ENCODE measurements at regions not wholly inside any gene's neighbourhood (a gene's known extent, or its start where the extent isn't known, plus 50 kb on each side); places are given as distances from the start of the nearest gene placed in this dataset.
"Not testable (repeated sequence)": the region's sequence is repeated elsewhere in the genome, so short reads cannot be mapped to it uniquely, and the experiment has no call there.

- FAIRE-seq (no peak), DNase-seq (ENCODE audit: low spot score) (no peak)
Observed at GRCh38 chrX:113390531-113390930, 549.9 kb upstream of the AMOT start.

DNA sequence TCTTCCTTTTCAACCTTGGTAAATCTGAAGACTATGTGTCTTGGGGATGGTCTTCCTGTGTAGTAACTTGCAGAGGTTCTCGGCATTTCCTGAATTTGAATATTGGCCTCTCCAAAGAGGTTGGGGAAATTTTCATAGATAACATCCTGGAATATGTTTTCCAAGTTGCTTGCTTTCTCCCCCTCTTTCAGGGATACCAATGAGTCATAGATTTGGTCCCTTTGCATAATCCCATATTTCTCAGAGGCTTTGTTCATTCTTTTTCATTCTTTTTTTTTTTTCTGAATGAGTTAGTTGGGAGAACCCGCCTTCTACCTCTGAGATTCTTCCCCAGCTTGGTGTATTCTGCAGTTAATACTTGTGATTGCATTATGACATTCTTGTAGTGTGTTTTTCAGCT lies 549.2 kb upstream of the AMOT start:
- no peak for FAIRE-seq
- DNase-seq (ENCODE audit: low spot score): no peak

DNA sequence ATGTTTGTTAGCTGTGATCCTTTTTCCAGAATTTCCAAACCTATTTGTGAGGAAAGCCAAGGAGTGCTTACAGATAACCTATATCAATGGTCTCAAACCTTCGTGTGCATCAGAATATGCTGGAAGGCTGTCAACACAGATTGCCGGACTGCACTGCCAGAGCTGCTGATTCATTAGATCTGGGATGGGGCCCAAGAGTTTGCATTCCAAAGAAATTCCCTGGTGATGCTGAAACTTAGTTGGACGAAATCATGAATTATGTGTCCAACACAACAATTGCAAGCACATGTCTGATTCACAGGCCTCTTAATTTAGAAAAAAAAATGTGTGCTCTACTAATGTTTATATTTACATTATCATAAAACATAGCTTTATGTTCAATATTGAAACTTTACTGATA lies 544.0 kb upstream of the AMOT start:
- FAIRE-seq (no peak), DNase-seq (ENCODE audit: low spot score) (peak; percentile 6)

DNA sequence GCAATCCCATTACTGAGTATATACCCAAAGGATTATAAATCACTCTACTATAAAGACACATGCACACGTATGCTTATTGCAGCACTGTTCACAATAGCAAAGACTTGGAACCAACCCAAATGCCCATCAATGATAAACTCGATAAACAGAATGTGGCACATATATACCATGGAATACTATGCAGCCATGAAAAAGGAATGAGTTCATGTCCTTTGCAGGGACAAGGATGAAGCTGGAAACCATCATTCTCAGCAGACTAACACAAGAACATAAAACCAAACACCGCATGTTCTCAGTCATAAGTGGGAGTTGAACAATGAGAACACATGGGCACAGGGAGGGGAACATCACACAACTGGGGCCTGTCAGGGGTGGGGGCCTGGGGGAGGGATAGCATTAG lies 532.8 kb upstream of the AMOT start:
- DNase-seq (ENCODE audit: low spot score); FAIRE-seq: not testable (repeated sequence)

GRCh38 chrX:113370006-113370405 lies 529.4 kb upstream of the AMOT start:
- no peak for FAIRE-seq
- no peak for DNase-seq (ENCODE audit: low spot score)

- FAIRE-seq: no peak
- no peak for DNase-seq (ENCODE audit: low spot score)
Observed at GRCh38 chrX:113369056-113369455, 528.4 kb upstream of the AMOT start.

DNA sequence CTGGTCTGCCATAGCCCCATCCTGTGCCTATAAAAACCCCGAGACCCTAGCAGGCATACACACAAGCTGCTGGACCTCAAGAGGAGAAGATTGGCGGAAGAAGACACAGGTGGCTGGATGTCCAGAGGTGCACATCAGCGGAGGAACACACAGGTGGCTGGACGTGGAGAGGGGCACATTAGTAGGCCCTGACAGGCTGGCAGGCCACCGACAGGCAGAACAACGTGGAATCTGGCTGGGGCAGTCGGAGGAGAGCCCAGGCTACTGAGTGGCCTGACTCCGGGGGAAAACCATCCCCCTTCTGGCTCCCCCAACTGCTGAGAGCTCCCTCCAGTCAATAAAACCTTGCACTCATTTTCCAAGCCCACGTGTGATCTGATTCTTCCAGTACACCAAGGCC lies 512.5 kb upstream of the AMOT start:
- FAIRE-seq (no peak), DNase-seq (ENCODE audit: low spot score) (no peak)

DNA sequence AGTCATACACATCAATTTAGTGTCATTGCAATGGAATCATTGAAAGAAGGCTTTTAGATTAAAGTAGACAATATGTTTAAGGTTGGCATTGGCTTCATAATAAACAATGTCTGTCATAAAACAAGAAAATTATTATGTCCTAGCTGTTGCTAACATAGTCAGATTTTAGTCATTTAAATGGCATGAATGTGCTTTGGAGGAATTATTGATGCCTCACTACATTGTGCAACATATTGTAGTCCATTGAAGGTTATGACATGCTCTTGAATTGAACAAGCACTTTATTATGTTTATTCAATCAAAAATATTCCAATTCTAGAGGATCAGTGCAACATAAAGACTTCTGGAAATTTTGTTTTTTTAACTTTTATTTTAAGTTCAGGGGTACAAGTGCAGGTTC lies 489.8 kb upstream of the AMOT start:
- no peak for FAIRE-seq
- DNase-seq (ENCODE audit: low spot score): no peak

- FAIRE-seq (no peak), DNase-seq (ENCODE audit: low spot score) (no peak)
Observed at GRCh38 chrX:113315927-113316326, 475.3 kb upstream of the AMOT start.

DNA sequence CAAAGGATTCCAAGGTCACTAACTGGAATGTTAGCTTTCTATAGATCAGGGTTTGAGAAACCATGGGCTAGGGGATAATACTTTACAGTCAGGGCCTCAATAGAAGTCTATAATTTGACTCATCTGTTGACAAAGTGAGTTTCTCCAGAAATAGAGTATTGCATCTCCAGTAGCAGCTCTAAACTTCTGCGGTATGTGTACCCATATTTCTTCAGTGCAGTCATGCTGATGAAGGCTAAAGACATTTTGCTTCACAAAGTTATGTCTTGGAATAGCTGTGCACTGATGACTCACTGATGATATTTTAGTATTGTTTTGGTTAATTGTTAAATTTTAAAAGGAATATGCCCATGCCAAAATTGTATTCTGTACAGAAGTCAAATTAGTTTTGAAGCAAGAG lies 464.9 kb upstream of the AMOT start:
- DNase-seq (ENCODE audit: low spot score) (peak; percentile 6), FAIRE-seq (no peak)

DNA sequence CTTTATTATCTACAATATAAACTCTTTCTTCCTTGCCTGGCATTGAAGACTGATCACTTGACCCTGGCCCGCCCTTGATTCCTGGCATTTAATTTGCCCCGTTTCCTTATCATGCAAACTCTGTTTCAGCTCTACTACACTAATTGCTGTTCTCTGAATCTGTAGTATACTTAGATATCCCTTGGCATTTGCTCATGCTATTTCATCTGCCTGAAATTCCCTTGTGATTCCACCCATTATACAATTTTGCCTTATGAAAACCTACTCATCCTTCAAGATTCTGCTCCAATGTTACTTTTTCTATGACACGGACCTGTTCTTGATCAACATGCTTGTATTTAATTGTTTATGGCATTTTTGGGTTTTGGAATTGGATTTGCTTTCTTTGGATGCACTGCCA lies 459.9 kb upstream of the AMOT start:
- FAIRE-seq: no peak

GRCh38 chrX:113297437-113297836 lies 456.8 kb upstream of the AMOT start:
- FAIRE-seq (no peak), DNase-seq (ENCODE audit: low spot score) (no peak)

More for the DNA sequence above, 459.9 kb upstream of the AMOT start:
- DNase-seq (ENCODE audit: low spot score): no peak

GRCh38 chrX:113289503-113289902 lies 448.9 kb upstream of the AMOT start:
- FAIRE-seq (no peak), DNase-seq (ENCODE audit: low spot score) (no peak)

DNA sequence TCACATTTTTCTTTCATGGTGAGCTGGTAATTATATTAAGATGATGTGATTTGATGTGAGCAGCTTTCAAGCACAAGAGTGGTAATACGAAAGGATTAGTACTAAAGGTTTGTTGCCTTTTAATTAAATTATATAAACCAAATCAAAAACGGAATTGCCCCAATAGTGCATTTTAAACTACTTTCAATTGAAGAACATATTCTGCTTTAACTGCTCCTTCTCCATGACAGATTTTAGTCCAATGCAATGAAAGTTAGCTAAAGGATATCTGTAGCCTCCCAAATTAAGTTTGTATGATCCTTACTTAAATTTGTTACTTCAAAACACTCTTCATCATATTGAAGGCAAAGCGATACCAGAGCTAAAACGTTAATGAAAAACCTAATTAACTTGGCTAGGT lies 447.1 kb upstream of the AMOT start:
- no peak for DNase-seq (ENCODE audit: low spot score)
- FAIRE-seq: no peak

GRCh38 chrX:113275804-113276203 lies 435.2 kb upstream of the AMOT start:
- FAIRE-seq (no peak), DNase-seq (ENCODE audit: low spot score) (no peak)

- no peak for DNase-seq (ENCODE audit: low spot score)
- no peak for FAIRE-seq
Observed at GRCh38 chrX:113274791-113275190, 434.2 kb upstream of the AMOT start.

DNA sequence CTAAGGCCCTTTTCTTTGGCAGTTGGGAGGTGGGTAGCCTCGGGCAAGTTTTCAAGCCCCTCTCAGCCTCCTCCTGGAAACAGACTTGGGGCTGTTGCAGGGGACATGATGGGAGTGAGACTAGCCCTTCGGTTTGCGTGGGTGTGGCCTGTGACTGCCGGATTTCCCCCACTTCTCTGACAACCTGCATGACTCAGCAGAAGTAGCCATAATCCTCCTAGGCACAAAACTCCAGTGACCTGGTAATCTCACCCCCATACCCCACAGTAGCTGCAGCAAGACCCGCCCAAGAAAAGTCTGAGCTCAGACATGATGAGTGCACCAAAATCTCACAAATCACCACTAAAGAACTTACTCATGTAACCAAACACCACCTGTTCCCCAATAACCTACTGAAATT lies 433.7 kb upstream of the AMOT start:
- FAIRE-seq: no peak
- no peak for DNase-seq (ENCODE audit: low spot score)

DNA sequence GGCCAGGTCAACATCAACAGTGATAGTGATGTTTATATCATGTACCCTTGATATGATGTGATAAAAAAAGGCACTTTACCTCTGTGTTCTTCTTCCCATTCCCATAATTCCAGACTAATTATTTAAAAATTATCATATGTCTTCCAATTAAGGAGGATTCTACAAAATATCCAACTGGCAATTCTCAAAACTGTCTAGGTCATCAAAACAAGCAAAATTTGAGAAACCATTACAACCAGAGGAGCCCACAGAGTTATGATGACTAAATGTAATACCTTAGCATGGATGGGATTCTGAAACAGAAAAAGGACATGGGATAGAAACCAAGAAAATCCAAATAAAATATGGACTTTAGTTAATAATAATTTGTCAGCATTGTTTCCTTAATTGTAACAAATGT lies 428.6 kb upstream of the AMOT start:
- no peak for DNase-seq (ENCODE audit: low spot score)
- no peak for FAIRE-seq

- DNase-seq (ENCODE audit: low spot score) (no peak), FAIRE-seq (no peak)
Observed at GRCh38 chrX:113260474-113260873, 419.8 kb upstream of the AMOT start.

- no peak for DNase-seq (ENCODE audit: low spot score)
Observed at GRCh38 chrX:113222305-113222704, 381.7 kb upstream of the AMOT start.

GRCh38 chrX:113212052-113212451 lies 371.4 kb upstream of the AMOT start:
- FAIRE-seq (no peak), DNase-seq (ENCODE audit: low spot score) (no peak)

More at GRCh38 chrX:113222305-113222704, 381.7 kb upstream of the AMOT start:
- FAIRE-seq: no peak

DNA sequence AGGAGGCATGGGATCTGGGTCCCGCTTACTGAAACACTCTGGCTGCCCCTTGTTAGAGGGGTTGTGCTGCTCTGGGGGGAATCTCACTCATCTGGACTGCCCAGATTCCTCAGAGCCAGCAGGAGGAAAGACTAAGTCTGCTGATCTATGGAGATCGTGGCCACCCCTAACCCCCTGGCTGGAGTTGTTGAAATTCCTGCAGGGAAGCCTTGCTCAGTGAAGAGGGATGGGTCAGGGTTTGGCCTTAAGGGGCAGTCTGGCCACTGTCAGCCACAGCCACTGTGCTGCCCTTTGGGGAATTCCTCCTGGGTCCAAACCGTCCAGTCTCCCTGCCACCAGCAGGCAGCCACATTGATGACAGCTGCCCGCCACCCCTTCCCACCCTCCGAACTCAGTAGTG lies 362.0 kb upstream of the AMOT start:
- no peak for DNase-seq (ENCODE audit: low spot score)
- no peak for FAIRE-seq

DNA sequence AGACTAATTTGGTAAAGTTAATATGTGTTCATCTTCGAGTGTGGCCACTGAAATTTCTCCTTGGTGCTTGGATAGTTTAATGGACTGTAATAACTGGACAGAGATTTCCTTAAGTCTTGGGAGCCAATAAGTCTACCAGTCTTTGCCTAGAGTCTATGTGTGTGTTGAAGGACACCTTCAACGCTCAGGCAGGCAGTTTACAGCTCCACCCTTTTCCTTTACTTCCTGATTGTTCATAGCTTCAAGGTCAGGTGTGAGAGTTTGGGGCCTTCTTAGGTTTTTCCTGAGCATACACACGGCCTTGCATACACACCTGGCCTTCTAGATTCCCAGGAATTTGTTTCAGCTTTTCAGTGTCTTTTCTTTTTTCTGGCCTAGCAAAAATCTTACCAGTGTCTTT lies 355.3 kb upstream of the AMOT start:
- no peak for FAIRE-seq
- DNase-seq (ENCODE audit: low spot score): no peak

- DNase-seq (ENCODE audit: low spot score) (no peak), FAIRE-seq (no peak)
Observed at GRCh38 chrX:113192418-113192817, 351.8 kb upstream of the AMOT start.

Measured in RCC 7860 (cell line).